ENCODE measurements at regions not wholly inside any gene's neighbourhood (a gene's known extent, or its start where the extent isn't known, plus 50 kb on each side); places are given as distances from the start of the nearest gene placed in this dataset.
"Not testable (repeated sequence)": the region's sequence is repeated elsewhere in the genome, so short reads cannot be mapped to it uniquely, and the experiment has no call there.

DNA sequence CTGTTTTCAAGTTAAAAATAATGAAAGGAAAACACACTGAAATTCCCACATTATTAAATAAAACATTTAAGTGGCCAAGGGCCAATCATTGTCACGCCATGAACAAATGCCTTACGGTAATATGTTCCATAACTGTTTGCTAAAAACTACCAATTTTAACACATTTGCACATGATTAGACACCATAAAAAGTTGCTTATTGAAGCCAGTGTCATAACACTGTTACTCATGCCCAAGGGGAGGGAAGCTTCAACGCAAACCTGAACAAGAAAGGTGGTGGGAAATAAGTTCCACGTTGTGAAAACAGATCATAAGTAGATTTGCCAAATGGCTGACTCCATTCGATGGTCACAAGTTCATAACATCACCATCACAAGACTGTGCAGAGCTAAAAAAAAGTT is 739.3 kb upstream of the FAM241A start:
- no peak for ATAC-seq
- no peak for DNase-seq

DNA sequence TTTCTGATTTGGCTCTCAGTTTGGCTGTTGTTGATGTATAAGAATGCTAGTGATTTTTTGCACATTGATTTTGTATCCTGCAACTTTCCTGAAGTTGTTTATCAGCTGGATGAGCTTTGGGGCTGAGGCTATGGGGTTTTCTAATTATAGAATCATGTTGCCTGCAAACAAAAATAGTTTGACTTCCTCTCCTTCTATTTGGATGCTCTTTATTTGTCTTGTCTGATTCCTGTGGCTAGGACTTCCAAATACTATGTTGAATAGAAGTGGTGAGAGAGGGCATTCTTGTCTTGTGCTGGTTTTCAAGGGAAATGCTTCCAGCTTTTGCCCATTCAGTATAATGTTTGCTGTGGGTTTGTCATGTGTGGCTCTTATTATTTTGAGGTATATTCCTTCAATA is 734.7 kb upstream of the FAM241A start:
- no peak for ATAC-seq

DNA sequence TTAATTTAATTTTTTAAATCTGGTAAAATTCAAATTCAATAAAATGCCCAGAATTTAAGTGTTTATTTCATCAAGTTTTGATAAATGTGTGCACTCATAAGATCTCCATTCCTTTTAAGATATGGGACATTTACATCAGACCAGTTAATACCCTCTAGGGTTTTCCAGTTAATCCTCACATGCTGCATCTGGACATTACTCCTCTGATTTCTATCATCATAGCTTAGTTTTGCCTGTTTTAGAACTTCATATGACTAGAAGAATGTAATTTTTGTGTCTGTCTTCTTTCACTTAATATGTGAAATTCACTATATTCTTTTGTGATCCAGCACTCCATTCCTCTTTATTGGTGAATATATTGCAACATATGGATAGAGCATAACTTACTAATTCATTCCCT is 727.7 kb upstream of the FAM241A start:
- ATAC-seq: no peak

More for the DNA sequence above, 734.7 kb upstream of the FAM241A start:
- DNase-seq: no peak

DNA sequence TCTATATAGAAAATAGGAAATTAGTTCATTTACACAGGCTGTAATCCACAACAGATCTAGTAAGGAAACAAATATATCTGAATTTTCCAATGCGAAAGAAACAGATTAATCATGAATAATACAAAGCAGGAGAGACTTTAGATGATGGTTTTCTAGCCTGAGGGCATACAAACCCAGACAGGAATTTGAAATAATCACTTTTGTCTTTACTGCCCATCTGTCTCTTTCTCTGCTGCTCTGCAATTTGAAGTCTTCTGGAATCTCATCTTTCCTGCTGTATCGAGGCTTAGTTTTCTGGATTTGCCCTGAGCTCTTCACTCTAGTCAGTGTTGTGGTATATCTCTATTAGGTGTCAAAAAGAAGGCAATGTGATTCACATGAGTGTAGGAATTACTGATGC is 711.8 kb upstream of the FAM241A start:
- DNase-seq: no peak
- ATAC-seq: no peak

More for the DNA sequence above, 727.7 kb upstream of the FAM241A start:
- no peak for DNase-seq

DNA sequence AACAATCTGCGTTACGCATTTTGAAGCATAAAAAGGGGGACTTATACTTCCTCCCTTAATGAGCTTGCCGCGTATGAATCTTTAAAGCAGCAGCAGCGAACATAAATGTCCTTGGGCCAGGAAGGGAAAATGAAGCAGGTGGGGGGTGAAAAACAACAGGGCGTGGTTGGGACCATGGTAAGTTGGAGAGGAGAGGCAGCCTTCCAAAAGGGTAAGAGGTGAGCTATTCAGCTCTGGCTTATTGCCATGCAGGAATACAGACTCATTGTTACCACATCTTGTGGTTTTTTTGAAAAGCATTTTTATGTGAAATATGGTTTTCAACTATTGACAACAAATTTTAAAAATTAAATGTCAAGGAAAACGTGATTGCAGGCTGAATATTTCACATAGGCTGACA is 710.7 kb upstream of the FAM241A start:
- DNase-seq: no peak
- no peak for ATAC-seq

DNA sequence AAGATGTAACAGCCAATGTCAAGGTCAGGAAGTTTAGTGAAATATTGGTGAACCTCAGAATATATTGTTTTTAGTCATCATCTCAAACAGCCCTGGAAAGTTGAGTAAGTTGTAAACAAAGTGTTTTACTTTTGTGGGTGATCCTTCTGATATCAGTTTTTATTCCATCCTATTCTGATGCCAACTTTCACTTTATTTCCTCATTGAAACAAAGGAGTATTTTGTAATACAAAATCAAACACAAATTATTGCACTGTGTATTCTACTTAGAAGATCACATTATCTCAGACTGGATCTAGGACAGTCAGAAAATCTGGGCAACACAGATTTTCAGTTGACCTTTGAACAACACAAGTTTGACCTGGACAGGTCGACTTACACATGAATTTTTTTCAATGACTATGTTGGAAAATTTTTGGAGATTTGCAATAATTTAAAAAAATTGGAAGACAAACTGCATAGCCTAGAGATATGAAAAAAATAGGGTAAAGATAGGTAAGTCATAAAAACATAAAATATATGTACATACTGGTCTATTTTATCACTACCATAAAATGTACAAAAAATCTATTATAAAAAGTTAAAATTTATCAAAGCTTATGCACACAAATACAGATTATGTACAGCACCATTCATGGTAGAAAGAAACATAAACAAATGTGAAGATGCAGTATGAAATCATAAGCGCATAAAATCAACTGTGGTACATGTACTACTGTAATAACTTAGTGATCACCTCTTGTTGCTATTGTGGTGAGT is 709.1 kb upstream of the FAM241A start:
- DNase-seq: no peak

DNA sequence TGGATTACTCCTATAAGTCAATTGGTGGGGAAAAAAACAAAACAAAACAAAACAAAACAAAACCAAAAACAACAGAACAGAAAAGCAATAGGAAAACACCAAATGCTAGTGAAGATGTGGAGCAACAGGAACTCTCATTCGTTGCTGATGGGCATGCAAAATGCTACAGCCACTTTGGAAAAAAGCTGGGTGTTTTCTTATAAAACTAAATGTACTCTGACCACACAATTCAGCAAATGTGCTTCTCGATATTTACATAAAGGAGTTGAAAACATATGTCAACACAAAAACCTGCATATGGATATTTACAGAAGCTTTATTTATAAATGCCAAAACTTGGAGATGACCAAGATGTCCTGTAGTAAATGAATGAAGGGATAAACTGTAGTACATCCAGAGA is 703.6 kb upstream of the FAM241A start:
- no peak for ATAC-seq

More for the DNA sequence above, 709.1 kb upstream of the FAM241A start:
- ATAC-seq: no peak

DNA sequence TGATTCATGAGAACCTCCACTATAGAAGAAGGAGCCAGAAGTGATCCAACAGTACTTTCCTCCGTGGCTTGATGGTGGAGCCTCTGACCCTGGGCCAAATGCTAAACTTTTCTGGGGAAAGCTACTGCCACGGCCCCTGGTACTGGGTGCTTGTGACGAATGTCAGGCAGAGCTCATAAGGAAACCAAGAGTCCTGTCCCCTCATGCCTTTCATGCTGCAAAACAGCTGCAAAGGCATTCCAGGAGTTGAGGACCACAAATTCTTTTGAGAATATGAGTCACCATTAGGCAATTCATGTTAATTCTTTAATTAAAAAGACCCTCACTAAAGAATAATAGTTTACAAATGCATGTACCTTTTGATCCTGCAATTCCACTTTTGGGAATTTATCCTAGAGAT is 700.4 kb upstream of the FAM241A start:
- ATAC-seq, DNase-seq: not testable (repeated sequence)

More for the DNA sequence above, 703.6 kb upstream of the FAM241A start:
- DNase-seq: no peak

DNA sequence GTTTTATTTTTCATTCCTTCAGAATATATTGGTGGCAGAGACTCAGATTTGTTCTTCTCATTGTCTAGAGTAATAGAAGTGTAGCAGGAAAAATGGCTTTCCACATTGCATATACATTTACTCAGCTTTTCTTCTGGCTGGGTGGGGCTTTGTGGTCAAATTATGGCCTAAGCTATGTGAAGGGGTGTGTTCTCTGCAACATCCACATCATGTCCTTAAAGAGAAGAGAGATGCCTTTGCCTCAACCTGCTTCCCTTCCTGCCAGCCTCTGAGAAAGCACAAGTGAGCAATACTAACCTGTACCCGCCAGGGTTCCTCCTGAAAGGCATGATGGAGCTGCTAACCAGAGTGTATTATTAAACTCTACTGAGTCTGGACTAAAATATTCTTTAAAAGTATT is 695.6 kb upstream of the FAM241A start:
- ATAC-seq (no peak), DNase-seq (no peak)

DNA sequence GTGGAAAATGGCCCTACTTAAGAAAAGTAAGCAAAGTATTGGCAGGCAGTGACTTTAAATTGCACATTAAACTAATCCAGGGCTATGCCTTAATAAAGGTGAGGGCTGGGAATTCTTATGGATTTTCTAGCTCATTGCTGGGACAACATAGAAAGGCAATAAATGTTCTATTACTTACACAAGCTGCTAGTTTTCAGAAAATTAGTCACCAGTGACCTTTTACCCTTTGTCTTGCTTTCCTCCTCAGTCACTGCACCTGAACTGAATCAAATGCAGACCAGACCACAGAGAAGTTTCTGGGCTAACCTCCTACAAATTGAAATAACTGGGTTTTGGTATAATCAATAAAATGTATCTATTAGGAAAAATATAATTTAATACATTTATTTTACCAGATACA is 694.4 kb upstream of the FAM241A start:
- ATAC-seq (no peak), DNase-seq (no peak)

DNA sequence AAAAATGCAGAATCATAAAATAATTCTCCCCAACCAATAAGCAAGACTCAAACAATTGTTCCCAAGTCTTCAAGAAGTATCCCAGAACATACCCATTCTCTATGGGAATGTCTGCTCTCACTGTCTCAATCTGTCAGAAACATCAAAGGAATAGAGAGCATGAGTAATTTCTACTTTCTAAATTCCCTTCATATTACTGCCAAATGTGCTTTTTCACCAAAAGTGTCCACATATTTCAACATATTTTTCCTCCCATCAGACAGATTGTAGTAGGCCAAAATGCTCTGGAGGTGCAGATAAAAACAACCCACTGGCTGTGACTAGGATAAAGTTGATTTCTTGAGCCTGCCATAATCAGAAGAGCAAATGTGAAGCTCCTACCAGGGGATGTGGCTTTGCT is 692.0 kb upstream of the FAM241A start:
- DNase-seq (no peak), ATAC-seq (no peak)

DNA sequence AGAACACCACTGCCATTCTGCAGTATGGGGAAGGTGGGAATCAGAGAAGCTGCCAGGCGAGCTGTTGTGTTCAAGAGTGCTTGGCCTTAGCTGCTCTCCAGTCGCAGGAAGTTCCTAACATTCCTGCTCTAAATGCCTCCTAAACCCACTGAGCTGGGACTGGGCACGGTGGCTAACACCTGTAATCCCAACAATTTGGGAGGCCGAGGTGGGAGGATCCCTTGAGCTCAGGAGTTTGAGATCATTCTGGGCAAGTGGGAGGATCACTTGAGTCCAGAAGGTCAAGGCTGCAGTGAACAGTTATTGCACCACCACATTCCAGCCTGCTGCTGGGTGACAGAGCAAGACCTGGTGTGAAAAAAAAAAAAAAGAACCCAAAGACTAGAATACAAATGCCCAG is 690.3 kb upstream of the FAM241A start:
- ATAC-seq: no peak
- no peak for DNase-seq

DNA sequence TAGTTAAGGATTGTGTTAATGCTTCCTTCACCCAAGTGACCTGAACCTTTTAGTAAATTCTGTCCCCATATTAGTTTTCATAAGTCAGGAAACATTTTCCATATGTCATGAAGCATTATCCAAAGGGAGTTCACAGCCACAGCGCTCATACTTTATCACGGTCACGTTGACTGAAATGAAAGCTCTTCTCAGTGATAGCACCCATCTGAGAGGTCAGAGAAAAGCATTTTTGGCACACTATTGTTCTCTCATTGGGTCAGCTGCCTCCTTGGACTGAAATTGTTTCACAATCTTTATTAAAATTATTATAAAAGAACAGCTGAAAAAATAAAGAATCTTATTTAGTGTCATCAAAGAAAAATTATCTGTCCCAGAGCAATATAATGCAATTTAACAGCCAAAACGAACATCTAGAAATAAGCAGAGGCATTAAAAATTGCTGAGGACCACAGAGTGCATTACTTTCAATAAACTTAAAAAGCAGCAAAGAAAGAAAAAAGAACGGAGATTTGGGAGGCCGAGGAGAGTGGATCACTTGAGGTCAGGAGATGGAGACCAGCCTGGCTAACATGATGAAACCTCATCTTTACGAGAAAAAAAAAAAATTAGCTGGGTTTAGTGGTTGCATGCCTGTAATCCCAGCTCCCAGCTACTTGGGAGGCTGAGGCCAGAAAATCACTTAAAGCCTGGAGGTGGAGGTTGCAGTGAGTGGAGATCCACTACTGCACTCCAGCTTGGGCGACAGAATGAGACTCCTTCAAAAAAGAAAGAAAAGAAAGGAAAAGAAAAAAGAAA is 680.8 kb upstream of the FAM241A start:
- no peak for DNase-seq

DNA sequence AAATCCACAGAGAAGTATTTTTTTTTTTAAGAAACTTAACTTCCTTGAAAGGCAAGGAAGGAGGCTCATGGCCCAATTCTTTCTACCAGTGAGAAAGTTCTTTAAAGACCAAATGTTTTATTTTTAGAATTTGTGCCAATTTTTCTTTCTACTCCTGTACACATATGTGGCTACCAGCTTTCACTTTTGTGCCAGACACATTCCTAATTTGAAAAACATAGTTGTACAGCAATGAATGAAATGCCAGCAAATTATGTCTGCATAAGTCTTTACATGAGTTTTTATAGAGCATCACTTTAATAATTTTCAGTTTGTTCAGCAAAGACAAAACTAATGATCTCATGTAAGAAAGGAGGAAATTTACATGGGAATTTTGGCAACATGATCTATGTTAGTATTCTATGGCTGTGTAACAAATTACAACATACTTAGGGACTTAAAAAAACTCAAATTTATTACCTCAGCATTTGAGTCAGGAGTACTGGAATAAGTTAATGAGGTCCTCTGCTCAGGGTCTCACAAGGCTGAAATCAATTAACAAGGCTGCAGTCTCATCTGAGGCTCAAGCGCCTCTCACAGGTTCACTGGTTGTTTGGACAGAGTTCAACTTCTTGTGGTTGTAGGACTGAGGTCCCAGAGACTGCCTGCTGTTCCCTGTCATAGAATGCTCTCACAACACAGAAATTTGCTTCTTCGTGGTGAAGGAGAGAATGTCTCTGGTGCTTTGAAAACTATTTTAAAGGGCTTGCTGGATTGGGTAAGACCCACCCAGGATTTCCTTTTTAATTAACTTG is 678.2 kb upstream of the FAM241A start:
- no peak for DNase-seq

More for the DNA sequence above, 680.8 kb upstream of the FAM241A start:
- no peak for ATAC-seq

DNA sequence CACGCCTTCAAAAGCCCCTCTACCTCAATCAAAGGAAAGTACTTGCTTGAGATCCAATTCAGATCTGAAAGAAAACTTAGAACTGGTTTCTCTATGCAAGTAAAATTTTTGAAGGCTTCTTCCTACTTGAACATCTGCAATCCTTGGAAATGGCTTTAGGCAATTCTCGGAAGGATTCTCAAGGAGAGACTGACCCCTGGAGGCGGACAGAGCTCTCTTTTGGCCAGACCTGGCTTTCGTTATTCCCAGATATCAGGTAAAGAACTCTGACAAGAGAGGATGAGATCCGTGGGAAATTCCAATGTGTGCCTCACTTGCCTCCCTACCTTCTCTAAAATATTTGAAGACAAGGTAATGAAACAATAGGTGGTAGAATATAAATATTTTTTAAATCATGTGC is 670.3 kb upstream of the FAM241A start:
- ATAC-seq: no peak
- DNase-seq: no peak

More for the DNA sequence above, 678.2 kb upstream of the FAM241A start:
- ATAC-seq: no peak

DNA sequence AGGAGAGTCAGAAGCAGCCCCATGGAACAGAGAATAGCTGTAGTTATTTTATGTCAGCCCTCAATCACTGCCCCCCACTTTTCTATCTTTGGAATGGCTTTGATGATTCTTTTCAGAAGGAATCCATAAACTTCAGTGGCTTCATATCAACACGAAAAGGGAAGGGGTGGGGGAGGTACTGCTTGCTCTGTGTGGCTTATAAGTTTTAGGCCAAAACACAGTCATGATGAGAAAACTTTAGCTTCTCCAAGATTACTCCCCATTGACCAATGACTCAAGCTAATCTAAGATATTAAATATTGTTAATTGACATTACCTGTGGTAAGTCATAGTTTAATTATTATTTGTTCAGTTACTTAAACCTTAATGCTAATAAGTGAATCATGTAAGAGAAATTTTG is 669.6 kb upstream of the FAM241A start:
- no peak for ATAC-seq
- no peak for DNase-seq

DNA sequence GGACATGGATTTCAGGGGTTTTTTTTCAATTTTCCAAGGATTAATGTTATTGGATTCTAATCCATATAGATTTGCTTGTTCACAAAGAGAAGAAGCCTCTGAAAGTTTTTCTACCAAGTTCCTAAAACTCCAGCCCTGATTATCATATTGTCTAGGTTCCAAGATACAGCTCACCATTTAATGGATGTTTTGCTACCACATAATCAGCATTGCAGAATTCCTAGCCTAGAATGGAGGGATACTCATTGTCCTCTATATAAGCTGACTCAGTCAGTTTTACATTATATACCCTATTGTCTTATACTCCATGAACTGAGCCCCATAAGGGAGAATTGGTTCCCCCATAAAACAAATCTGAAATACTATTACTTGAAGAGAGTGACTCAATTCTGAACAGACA is 664.7 kb upstream of the FAM241A start:
- ATAC-seq (no peak), DNase-seq (no peak)

DNA sequence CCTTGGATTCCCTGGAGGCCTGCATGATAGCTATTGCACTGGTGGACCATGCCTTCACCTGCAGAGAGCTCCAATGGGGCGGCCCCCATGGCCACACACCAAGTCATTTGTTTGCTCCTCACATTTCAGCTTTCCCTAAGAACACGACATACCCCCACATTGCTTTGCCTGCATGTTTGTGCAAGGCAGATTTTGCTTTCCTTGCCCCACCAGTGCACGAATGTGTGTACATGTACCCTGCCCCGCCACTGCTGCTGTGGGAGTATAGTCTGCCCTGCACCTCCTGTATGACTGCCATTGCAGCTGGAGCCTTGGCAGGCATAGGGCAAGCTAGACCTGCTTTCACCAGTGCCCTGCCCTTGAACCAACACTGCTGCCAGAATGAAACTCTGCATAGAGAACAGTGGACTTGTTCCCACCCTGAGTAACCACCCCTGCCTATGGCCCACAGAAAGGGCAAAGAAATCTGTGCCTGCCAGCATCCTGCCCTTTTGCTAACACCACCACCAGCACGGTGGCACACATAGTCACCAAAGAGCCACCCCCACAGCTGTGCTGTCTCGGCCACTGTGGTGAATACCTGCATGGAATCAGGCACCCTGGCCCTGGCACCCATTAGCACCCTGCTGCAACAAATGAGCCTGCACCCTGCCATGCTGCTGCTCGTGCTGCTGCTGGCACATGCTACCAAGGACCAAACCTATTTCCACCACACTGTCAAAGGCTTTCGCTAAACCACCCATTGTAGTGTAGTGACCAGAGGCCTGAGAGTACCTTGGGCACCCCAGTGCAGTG is 661.7 kb upstream of the FAM241A start:
- no peak for ATAC-seq

DNA sequence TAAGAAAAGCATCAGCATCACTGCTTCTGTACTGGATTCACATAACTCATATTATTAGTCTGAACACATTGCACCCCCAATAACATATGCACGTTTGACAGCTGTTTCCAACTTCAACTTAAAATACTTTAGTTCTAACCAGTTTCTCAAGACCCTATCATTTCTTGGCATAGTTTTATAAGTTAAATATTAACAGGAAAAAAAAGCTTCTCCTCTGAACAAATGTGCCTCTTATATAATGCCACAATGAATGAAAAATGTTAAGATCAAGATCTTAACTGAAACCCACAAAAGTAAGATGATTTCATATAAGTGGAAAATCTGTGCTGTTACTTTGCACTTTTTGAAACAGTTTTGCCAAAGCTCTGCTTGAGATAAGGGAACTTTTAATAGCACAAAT is 652.8 kb upstream of the FAM241A start:
- DNase-seq: no peak
- ATAC-seq: no peak

More for the DNA sequence above, 661.7 kb upstream of the FAM241A start:
- no peak for DNase-seq

DNA sequence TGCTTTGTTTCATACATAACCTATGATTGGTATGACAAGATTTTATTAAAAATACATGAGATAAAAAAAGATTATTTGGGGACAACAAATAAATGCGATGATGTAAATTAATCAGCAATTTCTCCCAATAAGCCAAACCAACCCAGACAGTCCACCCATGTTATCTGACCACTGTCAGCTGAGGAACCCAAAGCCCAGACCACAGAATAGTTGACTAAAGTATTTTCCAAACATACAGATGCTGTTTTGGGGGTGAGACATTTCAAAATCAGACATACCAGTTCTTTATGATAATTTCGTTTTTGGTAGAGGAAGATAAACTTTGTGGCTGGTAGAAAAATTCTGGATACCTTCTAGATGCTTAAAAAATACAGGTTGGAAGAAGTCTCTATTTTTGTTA is 650.8 kb upstream of the FAM241A start:
- no peak for DNase-seq
- ATAC-seq: no peak

DNA sequence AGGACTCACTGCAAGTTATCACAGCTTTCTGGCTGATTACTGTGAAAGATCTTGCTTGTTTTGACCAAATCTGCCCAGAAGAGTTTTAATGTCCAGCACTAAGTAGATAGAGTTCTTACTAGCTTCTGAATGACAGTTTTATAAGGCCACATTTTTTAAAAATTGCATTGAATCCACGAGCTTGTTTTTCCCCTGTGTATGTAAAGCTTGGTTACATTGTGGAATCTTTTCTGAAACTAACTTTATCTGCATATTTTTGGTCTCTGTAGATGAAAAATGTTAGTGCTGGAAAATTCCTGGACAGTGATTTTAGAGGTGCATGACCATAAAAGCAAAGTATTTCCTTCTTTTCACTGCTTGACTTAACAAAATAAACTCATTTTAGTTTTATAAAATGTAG is 650.3 kb upstream of the FAM241A start:
- ATAC-seq (no peak), DNase-seq (no peak)

DNA sequence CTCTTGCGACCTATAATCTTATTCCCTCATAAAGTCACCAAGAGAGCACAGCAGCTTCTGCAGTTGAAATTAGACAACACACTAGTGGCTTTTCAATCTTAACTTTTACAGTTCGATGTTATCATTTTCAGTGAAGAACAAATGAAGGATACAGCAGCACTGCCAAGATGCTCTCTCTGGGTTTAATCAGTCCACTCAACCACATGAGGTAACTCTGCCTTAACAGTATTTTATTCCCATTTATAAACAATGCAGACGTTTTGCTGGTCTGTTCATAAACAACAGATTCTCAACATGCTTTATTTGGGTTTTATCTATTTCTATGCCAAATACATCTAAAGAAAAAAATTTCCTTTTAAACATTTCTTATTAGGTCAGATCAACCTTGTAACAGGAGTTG is 646.0 kb upstream of the FAM241A start:
- DNase-seq (no peak), ATAC-seq (no peak)
